ENCODE measurements at regions not wholly inside any gene's neighbourhood (a gene's known extent, or its start where the extent isn't known, plus 50 kb on each side); places are given as distances from the start of the nearest gene placed in this dataset.

- 77 to 88% methylated on average over 1 of the region's 1 CpG for WGBS, 2 donors
- Histone ChIP-seq H3K36me3 (ENCODE audit: control insufficient read depth in 4 of 4, insufficient read depth in 4 of 4, low read length in 4 of 4) (no peaks in the 10 kb centered on the region), H3K4me1 (ENCODE audit: control insufficient read depth in 5 of 5, insufficient read depth in 5 of 5, low read length in 5 of 5) (peaks cover 3 to 40% (median 19%) of the 10 kb centered on the region in 5 donors), H3K27me3 (ENCODE audit: control insufficient read depth in 3 of 3, insufficient read depth in 3 of 3, low read length in 2 of 3) (no peaks in the 10 kb centered on the region), H3K9ac (ENCODE audit: insufficient read depth in 1 of 2, low read length in 2 of 2) (no peak overlapping the region), H3K9me3 (ENCODE audit: control insufficient read depth in 4 of 4, insufficient read depth in 3 of 4, low read length in 3 of 4) (no peaks in the 10 kb centered on the region), H3K4me3 (no peak overlapping the region), H3K27ac (ENCODE audit: low read depth in 1 of 2, low read length in 1 of 2) (no peak overlapping the region)
- DNase-seq (no peak), ATAC-seq (ENCODE audit: insufficient read depth, low FRiP score) (no peak)
- no peak for TF ChIP-seq CTCF (IDR thresholded peaks at IDR 0.05; ENCODE audit: control extremely low read depth, extremely low read depth)
Observed at GRCh38 chr12:46491548-46491947, 119.0 kb upstream of the SLC38A2 start.

- DNase-seq (peak in 2 of 3 donors; percentile 73 to 85), ATAC-seq (ENCODE audit: insufficient read depth, low FRiP score) (no peak)
- Histone ChIP-seq H3K36me3 (ENCODE audit: control insufficient read depth in 4 of 4, insufficient read depth in 4 of 4, low read length in 4 of 4) (no peaks in the 10 kb centered on the region), H3K4me3 (no peak overlapping the region), H3K9ac (ENCODE audit: insufficient read depth in 1 of 2, low read length in 2 of 2) (no peak overlapping the region), H3K9me3 (ENCODE audit: control insufficient read depth in 4 of 4, insufficient read depth in 3 of 4, low read length in 3 of 4) (no peaks in the 10 kb centered on the region), H3K27me3 (ENCODE audit: control insufficient read depth in 3 of 3, insufficient read depth in 3 of 3, low read length in 2 of 3) (no peaks in the 10 kb centered on the region), H3K4me1 (ENCODE audit: control insufficient read depth in 5 of 5, insufficient read depth in 5 of 5, low read length in 5 of 5) (peaks cover 3 to 40% (median 19%) of the 10 kb centered on the region in 5 donors), H3K27ac (ENCODE audit: low read depth in 1 of 2, low read length in 1 of 2) (no peak overlapping the region)
- no peak for TF ChIP-seq CTCF (IDR thresholded peaks at IDR 0.05; ENCODE audit: control extremely low read depth, extremely low read depth)
- 33 to 37% methylated on average over 1 of the region's 1 CpG for WGBS, 2 donors
Observed at GRCh38 chr12:46490635-46491034, 118.1 kb upstream of the SLC38A2 start.

- H3K9me3 ChIP-seq (ENCODE audit: control insufficient read depth in 4 of 4, insufficient read depth in 3 of 4, low read length in 3 of 4), result no peaks in the 10 kb centered on the region
- no peak for ATAC-seq (ENCODE audit: insufficient read depth, low FRiP score)
- TF ChIP-seq CTCF (IDR thresholded peaks at IDR 0.05; ENCODE audit: control extremely low read depth, extremely low read depth), result no peak
- peak in 2 of 3 donors; percentile 48 to 59 for DNase-seq
- WGBS, 2 donors, result 77 to 85% methylated on average over 5 of the region's 5 CpGs
- H3K27ac ChIP-seq (ENCODE audit: low read depth in 1 of 2, low read length in 1 of 2), result peak overlapping the region in 1 of 2 donors; percentile 29
- no peak overlapping the region for H3K4me3 ChIP-seq
- H3K36me3 ChIP-seq (ENCODE audit: control insufficient read depth in 4 of 4, insufficient read depth in 4 of 4, low read length in 4 of 4), result no peaks in the 10 kb centered on the region
- H3K27me3 ChIP-seq (ENCODE audit: control insufficient read depth in 3 of 3, insufficient read depth in 3 of 3, low read length in 2 of 3), result no peaks in the 10 kb centered on the region
- no peak overlapping the region for H3K9ac ChIP-seq (ENCODE audit: insufficient read depth in 1 of 2, low read length in 2 of 2)
- peaks cover 3 to 40% (median 19%) of the 10 kb centered on the region in 5 donors for H3K4me1 ChIP-seq (ENCODE audit: control insufficient read depth in 5 of 5, insufficient read depth in 5 of 5, low read length in 5 of 5)
Observed at GRCh38 chr12:46489951-46490388, 117.4 kb upstream of the SLC38A2 start.

GRCh38 chr12:46487567-46488131 is 115.1 kb upstream of the SLC38A2 start:
- Histone ChIP-seq H3K9me3 (ENCODE audit: control insufficient read depth in 4 of 4, insufficient read depth in 3 of 4, low read length in 3 of 4) (no peaks in the 10 kb centered on the region), H3K4me3 (no peak overlapping the region), H3K27me3 (ENCODE audit: control insufficient read depth in 3 of 3, insufficient read depth in 3 of 3, low read length in 2 of 3) (no peaks in the 10 kb centered on the region), H3K36me3 (ENCODE audit: control insufficient read depth in 4 of 4, insufficient read depth in 4 of 4, low read length in 4 of 4) (no peaks in the 10 kb centered on the region), H3K9ac (ENCODE audit: insufficient read depth in 1 of 2, low read length in 2 of 2) (no peak overlapping the region), H3K4me1 (ENCODE audit: control insufficient read depth in 5 of 5, insufficient read depth in 5 of 5, low read length in 5 of 5) (peaks cover 0 to 23% (median 11%) of the 10 kb centered on the region in 5 donors), H3K27ac (ENCODE audit: low read depth in 1 of 2, low read length in 1 of 2) (no peak overlapping the region)
- ATAC-seq (ENCODE audit: insufficient read depth, low FRiP score) (no peak), DNase-seq (no peak)
- WGBS, 2 donors, result 49 to 74% methylated on average over 7 of the region's 7 CpGs
- no peak for TF ChIP-seq CTCF (IDR thresholded peaks at IDR 0.05; ENCODE audit: control extremely low read depth, extremely low read depth)
